ENCODE measurements at regions not wholly inside any gene's neighbourhood (a gene's known extent, or its start where the extent isn't known, plus 50 kb on each side); places are given as distances from the start of the nearest gene placed in this dataset.

DNA sequence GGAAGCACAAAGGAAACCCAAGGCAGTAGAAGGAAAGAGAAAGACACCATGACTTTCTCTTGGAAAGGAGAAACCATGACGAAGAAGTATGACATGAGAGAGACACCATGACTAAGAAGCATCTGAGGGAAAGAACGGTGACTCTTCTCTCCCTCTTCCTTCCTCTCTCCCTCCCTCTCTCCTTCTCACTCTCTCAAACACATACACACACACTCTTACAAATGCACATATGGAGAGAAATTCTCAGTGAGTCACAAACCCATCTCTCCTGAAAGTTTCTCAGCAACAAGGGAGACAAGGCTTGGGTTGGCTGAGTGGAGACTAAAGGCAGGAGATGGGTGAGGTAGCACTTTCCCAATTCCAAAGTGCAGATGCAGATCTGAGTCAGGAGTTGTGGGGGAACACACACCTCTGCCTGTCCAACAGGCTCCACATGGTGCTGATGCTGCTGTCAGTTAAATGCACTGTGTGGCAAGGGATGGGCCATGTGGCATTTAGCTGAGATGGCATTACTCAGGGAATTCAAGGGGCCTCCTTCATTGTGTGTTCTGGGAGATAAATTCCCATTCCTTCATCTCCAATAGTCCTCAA lies 336.7 kb upstream of the C16orf82 start:
- peak; percentile 9 for DNase-seq

DNA sequence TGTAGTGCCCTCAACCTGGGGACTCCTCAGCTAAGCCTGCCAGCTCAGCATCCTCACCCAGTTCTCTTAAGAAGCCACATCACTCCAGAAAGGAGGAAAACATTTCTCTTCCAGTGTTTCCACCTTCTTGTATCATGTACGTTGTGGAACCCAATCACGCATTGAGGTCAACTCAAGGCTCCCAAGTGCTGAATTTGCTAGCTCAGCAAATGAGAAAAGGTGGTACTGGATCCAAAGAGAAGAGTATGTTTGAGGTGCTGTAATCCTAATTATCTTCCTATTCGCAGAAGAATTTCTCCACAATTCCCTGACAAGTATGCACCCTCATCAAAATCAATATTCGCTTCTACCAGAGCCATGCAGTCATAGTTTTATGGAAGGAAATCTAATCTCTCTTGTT lies 335.0 kb upstream of the C16orf82 start:
- no peak for DNase-seq

DNA sequence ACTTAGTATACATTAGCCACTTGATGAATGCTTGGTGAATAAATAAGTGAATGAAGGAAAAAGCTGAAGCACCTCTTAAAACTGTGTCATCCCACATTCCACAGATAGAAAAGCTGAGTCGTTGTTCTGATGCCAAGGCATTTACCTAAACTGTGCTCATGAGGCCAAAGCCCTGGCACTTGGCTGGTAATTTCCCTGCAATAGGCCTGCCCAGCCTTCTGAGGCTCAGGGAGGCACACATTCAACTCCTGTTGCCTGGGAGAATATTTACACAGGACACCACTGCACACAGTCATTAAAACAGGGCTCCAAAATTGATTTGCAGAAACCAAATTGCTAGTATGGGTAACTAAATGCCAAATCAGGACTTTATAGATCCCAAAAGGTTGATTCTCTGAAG lies 333.0 kb upstream of the C16orf82 start:
- DNase-seq, result no peak

DNA sequence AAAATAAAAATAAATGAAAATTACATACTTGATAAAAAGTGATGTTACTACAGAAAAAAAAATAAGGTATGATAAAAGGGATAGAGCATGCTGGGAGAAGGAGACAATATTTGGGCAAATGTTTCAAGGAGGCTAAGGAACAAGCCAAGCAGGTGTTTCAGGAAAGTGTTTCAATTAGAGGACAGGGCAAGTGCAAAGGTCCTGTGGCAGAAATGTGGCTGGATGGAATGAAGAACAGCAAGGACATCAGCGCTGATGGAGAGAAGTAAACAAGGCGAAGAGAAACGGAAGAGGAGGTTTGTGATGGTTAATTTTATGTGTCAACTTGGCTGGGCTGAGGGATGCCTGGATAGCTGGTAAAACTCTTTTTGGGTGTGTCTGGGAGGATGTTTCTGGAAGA lies 331.2 kb upstream of the C16orf82 start:
- DNase-seq, result no peak

DNA sequence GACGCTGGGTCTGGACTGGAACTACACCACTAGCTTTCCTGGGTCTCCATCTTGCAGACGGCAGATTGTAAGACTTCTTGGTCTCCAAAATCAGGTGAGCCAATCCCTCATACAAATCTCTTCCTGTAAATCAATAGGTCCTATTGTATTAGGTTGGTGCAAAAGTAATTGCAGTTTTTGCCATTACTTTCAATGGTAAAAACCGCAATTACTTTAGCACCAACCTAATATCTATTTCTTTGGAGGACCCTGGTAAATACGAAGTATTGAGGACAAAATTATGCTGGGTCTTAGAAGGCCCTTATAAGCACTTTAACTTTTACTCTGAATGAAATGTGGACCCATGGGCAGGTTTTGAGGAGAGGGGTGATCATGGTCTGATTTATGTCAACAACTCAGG lies 330.6 kb upstream of the C16orf82 start:
- DNase-seq, result no peak

DNA sequence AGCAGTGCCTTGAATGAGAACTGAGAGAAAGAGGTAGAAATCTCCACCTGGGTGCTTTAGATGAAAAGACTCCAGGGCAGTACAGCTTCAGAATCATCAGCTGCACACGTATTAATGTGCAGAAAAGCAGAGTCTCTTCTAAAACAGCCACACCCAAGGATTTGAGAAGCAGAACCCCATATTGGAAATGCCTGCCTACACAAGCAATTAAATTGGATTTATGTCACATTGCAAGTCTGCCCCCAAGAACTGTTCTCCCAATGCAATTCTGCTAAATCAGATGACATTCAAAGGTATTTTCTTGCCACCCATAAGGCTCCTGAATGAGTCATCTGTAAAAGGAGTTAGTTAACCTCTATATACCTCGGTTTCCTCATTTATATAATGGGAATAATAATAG lies 326.0 kb upstream of the C16orf82 start:
- DNase-seq, result no peak

DNA sequence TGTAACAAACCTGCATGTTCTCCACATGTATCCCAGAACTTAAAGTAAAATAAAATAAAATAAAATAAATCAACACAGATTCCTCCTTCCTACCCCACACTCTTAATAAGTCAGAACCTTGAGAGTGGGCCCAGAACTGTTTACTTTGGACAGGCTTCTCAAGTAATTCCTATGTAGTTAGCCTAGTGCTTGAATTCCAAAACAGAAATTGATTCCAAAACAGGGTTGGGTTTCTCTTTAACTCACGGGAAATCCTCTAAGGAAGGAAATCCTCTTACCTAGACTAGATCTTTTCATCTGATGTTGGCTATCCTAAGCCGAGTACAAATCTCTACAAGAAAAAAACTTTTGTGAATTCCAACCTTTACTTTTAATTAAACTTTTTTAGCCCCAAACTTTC lies 324.7 kb upstream of the C16orf82 start:
- DNase-seq, result no peak

DNA sequence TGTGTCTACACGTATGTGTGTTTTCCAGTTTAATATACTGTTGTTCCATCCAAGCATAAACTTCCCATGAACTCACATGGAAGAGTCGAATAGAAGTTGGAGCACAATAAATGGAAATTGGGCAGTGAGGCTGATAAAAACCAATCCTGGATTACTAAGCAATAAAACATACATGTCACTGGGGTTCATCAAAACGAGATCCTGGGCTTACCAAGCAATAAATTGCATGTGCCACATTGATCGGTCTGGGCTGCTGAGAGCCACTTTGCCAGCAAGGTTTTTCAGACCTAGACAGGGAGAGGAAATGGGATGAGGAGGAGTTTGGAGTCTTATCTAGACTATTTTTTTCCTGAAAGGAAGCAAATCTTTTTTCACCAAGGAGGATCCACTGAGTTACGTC lies 322.3 kb upstream of the C16orf82 start:
- no peak for DNase-seq

DNA sequence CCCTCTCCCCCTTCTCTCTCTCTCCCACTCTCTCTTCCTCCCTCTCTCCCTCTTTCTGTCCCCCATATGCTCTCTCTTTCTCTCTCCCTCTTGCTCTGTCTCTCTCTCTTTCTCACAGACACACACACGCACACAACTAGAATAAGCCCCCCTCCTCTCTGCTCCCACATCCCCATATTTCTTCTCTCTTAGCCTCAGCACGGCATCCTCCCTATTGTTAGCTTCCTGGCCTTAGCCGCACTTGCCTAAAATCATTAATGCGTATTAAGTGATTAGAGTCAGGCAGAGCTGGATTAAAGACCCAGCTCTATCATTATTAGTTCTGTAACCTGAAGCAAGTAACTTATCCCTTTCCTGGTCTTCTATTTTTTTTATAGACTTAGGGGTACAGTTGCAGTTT lies 319.0 kb upstream of the C16orf82 start:
- no peak for DNase-seq

DNA sequence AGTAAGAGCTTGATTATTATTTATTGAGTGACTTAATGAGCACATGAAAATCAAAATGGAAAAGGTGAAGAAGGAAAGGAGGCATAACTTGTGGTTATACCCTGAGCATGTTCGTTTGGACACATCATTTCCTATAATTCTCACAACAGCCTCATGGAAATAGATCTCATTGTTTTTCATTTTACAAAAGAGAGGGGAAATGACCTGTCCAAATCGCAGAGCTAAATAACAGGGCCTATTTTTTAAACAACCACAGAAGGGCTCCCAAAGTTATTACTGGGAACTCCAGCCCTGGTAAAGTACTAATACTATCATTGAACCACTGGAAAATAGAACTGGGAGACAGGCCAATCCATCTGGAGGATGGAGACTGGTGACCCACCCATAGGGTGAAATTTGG lies 317.7 kb upstream of the C16orf82 start:
- DNase-seq, result no peak

DNA sequence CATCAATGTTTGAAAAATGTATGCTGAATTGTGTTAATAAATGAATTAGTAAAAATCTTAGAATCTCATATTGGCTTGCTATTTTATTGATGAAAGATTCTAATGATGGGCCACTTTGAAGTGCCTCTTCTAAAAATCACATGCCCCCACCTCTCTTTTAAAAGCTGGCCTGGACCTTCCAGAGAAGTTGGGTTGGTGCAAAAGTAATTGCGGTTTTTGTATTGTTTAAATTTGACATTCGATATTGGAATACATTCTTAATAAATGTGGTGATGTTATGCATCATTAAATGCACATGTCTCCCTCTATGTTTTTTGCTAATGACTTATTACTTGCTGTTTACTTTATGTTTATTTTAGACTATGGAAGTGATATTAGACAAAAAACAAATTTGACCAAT lies 314.6 kb upstream of the C16orf82 start:
- DNase-seq, result no peak

DNA sequence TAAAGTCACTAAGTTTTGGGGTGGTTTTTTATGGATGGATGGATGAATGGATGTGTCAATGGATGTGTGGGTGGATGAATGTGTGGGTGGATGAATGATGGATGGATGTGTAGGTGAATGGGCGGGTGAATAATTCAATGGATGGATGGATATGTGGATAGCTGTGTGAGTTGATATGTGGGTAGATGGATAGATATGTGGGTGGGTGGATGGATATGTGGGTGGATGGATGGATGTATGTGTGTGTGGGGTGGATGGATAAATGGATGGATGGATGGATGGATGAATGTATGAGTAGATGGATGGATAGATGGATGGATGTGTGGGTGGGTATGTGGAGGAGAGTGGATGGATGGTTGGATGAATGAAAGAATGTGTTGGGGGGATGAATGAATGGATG lies 310.1 kb upstream of the C16orf82 start:
- no peak for DNase-seq

DNA sequence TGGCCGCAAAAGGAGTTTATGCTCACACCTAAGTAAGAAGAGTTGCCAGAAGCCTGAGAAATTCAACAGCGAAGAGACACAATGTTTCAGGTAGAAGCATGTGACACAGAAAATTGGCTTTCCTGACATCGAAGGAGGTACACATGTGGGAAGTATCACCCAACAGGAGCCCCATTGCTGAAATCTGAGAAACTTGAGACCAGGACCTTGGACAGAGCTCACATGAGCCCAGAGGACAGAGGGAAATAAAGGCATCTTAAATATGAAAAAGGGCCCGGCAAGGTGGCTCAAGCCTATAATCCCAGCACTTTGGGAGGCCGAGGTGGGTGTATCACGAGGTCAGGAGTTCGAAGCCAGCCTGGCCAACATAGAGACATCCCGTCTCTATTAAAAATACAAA lies 304.1 kb upstream of the C16orf82 start:
- DNase-seq, result no peak

DNA sequence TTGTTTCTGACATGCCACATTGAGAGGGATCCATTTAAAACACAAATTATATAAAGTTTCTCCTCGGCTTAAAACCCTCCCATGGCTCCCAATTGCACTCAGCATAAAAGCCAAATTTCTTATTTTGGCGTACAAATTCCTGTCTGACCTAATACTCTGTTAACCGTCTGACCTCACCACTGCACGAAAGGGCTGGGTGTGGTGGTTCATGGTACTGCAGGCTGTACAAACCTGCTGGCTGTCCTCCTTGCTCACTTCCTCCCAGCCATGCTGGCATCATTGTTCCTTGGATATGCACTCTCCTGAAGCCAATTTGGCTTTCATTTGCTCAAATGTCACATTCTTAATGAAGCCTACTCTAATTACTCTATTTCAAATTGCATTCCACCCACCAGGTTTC lies 301.6 kb upstream of the C16orf82 start:
- no peak for DNase-seq

DNA sequence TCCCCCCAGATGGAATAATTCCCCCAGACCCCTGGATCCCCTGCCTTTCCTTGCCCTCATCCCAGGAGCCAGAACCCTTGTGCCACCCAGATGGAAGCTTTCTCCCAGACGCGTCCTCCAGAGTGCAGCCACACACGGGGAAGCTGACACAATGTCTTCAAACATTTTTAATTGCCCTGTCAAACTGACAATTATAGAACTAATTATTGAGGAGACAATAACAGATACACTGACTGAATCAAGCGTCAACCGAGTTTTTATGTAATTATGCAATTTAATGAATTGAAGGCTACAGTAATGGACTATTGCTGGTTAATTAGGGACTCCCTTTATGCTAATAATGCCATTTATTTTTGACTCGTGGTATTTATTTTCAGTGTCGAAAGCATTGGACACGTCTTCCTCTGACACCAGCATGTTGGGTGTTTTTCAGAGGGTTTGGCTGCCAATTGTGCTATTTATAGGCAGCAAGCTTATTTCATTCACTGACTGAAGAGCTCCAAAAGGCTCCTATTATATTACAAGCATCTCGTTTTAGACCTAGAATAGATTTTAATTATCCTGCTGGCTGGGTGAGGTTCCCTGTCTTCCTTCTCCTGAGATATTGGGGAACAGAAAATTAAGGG lies 298.2 kb upstream of the C16orf82 start:
- no peak for DNase-seq

DNA sequence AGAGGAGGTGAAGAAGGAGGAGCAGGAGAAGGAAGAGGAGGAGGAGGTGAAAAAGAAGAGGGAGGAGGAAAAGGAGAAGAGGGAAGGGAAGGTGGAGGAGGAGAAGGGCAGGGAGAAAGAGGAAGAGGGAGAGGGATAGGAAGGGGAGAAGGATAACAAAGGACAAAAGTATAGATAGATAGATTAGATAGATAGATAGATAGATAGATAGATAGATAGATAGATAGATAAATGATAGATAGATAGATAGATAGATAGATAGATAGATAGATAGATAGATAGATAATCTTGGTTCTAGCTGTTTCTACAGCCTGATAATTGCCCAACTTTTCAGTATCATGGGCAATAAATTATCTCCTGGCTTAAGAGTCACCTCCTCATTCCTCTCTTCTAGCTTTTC lies 296.2 kb upstream of the C16orf82 start:
- DNase-seq, result no peak

DNA sequence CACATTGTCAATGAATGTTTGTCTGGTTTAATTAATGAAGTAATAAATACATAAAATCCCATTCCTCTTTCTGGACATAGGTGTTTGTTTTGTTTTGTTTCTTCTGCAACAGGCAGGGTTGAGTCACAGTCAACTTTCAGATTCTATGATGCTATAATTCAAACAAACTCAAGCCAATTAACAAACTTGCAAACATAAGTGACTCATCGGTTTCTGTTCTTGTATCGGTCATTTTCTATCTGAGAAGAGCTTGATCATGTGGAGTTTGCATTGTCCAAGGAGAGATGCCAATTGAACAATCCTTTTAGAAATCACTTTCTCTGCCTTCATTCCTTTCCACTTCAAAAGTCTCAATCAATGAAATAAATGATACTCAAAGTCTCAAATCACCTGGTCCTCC lies 294.2 kb upstream of the C16orf82 start:
- no peak for DNase-seq

DNA sequence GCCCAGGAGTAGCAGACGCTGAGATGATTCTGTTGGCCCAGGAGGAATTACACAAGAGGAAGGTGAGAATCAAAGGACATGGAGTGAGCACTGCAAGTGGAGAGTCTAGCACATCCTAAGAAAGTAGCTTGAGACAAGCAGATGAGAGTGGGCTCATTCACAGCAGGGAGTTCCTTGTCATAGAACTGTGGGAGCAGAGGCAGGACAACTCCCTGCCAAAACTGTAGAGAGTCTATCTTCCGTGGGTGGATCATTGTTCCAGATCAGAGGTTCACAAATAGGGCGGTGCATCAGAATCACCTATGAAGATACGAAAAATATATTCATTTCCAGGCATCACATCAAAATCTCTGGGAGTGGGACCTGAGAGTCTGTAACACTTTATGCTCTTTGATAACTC lies 288.9 kb upstream of the C16orf82 start:
- DNase-seq, result no peak

DNA sequence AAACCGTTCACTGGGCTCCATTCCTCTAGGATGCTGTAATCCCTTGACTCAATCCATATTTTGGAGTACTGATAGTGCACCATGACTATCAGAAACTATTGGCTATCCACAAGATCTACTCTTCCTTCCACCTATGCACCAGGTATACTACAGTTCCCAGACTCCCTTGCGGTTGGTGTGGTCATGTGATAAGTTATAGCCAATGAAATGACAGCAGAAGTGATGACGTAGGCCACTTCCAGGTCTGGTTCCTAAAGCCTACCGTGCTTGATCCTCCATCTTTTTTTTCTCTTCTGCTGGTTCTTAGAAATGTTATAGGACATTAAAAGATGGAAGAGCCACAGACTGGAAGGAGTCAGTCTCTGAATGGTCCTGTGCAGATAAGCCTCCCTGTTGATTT lies 278.8 kb upstream of the C16orf82 start:
- DNase-seq, result no peak

DNA sequence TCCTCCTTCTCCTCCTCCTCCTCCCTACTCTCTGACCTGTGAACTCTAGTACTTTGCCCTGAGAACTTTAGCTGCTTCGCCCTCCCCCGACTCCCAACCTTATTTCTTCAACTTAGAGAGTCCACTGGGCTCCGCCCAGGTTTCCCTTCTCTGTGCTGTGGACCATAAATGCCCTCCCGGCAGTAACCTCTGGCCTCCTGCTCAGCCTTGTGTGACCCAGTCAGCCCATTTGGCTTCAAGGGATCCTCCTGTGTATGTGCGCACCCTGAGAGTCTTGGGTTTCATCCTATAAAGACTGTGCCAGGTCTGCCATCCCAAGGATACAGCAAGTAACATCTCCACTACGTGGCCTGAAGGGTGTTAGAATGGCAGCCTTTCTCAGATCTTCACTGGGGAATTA lies 275.6 kb upstream of the C16orf82 start:
- DNase-seq, result no peak

DNA sequence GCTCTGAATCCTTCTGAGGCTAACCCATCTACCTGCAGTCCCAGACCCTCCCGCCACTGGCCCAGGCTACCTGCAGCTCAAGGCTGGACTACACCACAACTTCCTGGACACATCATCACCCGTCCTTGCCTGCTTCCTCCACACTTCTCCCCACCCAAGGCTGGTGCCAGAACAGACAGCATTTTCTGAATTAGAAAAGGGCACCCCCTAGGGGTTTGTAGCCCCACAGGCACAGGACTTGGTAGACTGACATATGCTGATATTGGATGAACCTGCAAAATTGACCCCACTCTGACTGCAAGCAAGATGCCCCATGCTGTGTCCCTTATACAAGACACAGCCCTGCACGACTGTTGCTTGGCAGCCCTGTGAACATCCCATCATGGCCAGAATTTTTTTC lies 271.5 kb upstream of the C16orf82 start:
- DNase-seq, result no peak

DNA sequence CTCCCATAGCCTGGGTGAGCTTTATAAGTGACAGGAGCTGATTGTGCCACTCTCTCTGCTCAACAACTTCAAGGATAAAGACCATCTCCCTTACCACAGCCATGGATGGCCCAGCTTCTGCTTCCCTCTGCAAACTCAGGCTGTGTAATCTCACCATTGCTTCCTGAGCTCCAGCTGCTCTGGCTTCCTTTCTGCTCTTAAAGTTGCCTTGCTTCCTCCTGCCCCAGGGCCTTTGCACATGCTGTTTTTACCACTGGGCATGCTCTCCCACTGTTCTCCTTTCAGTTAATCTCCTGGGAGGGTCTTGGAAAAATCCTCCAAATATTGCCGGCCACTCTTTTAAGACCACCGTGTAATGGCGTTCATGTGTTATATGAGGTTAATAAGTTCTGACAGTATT lies 265.1 kb upstream of the C16orf82 start:
- DNase-seq, result no peak

DNA sequence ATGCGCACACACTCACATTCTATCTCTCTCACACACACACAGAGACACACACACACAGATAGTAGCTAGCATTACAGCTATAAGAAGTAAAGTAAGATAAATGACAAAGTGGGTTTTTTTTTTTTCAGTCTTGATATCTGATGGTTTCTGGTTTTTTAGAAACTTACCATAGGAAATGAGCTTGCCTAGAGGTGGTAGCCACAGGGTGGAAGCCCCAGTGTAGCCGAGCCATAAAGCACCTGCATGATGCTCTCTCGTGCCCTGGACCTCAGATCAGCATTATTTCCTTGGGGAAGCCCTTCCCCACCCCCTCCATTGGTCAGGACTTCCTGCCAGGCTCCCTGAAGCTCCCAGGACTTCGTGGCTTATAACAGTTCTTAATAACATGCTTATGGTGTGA lies 264.3 kb upstream of the C16orf82 start:
- DNase-seq, result no peak

DNA sequence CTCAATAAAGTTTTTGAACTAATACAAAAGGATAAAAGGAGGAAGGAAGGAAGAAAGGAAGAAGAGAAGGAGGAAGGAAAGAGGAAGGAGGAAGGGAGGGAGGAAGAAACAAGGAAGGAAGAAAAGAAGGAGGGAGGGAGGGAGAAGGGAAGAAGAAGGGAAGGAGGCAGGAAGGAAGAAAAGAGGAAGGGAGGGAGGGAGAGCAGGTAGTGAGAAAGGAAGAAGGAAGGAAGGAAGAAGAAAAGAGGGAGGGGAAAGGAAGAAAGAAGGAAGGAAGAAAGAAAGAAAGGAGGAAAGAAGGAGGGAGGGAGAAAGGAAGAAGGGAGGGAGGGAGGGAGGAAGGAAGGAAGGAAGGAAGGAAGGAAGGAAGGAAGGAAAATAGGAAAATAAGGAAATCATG lies 263.8 kb upstream of the C16orf82 start:
- no peak for DNase-seq

DNA sequence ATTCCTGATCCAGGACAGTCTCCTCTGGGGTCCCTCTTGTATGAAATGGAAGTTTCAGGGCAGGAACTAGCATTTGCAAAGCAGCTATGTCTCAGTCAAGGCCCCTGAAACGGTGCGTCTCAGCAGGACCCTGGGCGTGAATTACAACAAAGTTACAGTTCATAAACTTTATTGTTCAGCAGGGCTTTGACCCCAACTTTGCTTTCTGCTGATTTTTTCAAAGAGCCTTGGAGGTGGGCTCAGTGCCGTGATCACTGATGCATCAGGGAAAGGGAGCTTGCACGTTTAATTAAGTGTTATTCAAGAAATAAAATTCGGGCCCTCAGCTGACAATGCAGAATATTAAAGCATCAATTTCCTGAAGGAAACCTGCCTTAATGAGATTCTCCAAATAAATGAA lies 260.1 kb upstream of the C16orf82 start:
- DNase-seq, result no peak

DNA sequence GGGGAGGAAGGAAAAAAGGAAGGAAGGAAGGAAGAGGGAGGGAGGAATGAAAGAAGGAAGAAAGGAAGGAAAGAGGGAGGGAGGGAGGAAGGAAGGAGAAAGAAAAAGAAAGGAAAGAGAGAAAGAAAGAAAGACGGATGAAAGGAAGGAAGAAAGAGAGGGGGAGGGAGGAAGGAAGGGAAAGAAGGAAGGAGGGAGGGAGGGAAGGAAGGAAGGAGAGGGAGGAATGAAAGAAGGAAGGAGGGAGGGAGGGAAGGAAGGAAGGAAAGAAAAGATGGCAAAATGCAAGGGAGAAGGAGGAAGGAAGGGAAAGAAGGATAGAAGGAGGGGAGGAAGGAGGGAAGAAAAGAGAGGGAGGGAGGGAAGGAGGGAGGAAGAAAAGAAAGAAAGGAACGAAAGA lies 257.3 kb upstream of the C16orf82 start:
- no peak for DNase-seq

Data from fibroblast of skin of right biceps (primary cell).